NCI-H1417 (cell line): ENCODE measurements at regions not wholly inside any gene's neighbourhood (a gene's known extent, or its start where the extent isn't known, plus 50 kb on each side); places are given as distances from the start of the nearest gene placed in this dataset.

Experiments
- DNase-seq, 3 experiments: peaks; one replicate each; lab custom pipeline; 2025; lab: John Stamatoyannopoulos, UW

DNA sequence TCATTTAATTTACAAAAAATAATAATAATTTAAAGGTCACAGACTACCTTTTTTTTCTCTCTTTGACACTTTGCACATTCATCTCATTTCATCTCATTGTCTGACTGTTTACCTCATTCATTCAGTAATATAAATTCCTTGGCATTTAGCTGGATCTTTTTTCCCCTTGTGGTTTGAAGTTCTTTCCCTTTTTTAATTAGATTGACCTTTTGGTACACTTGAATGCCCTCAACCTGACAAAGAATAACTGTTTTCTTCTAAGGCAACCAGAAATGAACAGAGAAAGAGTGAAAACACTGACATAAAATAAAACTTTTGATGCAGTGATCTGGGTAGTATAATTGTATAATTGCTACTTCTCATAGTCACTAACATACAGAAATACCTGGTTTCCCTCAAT lies 774.9 kb upstream of the NOVA1 start:
- no peak for DNase-seq

DNA sequence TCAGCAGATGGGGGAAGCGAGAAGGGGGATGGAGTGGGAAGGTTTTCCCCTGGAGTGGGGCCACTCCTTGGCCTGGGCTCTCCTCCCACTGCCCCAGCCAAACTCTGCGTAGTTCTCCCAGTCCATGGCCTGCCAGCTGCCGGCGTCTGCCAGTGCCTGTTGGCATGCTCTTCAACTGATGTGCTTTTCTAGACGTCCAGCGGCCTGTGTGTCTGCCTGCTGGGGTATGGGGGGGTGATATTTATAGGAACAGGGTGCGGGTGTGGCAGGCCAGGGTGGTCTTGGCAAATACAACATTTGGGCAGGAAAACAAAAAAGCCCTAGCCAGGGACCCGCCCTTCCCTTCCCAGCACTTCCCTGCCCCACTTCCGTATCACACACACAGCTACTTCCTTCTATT lies 786.3 kb upstream of the NOVA1 start:
- DNase-seq, result no peak

DNA sequence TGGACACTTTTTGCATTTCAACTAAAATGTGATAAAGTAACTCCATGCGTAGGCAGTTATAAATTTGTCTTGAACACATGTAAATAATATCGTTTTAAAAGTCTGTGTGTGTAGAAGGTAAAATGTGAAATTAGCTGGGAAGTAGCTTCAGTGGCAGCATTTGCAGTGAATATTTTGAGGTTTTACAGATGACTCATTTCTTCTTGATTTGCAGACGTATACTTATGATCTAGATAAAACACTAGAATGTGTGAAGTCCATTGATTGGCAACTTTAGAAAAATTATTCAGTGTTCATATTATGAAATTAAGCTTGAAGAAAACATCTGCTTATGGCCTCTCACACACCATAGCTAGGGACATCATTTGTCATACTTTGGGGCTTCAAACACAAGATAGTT lies 788.6 kb upstream of the NOVA1 start:
- no peak for DNase-seq

DNA sequence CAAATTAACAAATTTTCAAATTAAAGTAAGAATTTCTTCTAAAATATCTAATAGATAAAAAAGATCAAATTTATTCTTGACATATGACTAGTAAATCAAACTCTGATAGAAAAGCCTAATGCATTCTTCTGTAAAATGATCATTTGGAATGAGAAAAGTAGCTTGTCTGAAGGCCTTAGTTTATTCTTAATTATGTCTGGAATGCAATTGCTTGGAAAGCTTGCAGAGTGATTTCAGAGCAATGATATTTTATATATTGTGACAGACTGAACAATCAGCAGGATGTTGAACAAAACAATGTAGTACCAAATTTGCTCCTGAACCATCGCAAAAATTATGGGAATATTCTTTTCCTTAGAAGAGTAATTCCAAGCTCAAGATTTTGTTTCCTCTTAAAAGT lies 789.6 kb upstream of the NOVA1 start:
- DNase-seq, result no peak

DNA sequence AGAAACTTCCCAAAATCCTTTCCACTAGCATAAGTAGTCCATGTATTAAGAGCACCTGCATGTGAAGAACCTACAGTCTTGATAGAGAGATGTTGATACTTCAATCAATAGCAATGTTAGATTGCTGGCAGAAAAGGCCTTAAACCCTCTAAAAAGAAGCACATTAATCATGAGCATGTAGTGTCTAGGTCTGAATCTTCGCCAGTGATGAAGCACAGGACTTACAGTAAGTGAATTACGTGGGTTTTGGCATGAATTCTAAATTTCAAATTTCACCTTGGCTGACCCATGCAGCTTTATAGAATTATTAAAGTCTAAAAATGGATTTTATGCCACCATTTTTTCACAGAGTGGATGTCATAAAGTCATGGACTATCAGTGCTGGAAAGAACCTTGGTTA lies 791.6 kb upstream of the NOVA1 start:
- no peak for DNase-seq

DNA sequence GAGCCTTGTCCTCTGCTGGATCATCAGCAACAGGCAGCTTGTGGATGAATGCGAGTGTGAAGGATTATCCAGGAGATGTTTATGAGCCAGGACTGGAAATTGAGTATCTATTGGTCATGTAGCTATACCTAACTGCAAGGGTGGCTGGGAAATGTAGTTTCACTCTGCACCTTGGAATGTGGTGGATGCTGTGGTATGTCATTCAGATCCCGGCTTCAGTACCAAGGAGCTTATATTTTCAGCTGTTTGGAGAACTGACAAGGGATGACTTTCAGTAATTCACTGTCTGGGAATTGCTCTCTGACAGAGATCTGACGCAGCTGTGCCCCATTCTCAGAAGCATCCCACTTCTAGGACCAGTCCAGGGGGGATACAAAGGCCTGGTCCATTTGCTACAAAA lies 792.3 kb upstream of the NOVA1 start:
- no peak for DNase-seq

DNA sequence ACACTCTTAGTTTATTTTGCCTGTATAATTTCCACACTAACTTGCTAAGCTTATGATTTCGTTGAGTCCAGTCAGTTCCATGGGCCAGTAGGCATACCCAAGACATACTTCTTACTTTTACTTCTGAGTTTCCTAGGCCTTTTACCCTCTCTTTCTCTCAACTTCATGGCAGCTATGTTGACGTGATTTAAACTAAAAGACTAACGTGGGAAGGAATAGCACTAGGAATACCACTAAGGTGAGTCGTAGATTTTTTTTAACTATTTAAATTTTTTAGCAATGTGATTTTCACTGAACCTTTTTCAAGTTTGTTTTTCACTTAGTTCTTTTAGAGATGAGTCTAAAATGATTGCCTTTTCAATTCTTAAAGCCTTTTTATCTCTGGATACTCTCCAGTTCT lies 793.5 kb upstream of the NOVA1 start:
- no peak for DNase-seq

DNA sequence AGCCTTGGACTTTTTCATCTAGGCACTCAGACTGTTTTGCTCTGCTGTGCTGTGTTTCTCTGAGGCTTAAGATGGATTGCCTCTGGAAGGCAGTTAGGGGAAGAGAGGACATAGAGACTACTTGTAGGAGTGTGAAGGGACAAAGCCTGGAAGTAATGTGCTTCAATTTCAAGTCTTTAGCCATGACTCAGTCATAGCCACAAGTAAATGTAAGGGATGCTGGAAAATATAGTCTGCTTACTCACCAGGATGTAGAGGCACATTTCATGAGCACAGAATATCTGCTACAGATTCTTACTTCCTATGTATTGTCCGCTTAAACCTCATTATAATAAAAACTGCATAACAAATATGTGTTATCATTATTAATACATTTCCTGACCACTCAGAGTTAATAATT lies 794.3 kb upstream of the NOVA1 start:
- DNase-seq, result no peak

DNA sequence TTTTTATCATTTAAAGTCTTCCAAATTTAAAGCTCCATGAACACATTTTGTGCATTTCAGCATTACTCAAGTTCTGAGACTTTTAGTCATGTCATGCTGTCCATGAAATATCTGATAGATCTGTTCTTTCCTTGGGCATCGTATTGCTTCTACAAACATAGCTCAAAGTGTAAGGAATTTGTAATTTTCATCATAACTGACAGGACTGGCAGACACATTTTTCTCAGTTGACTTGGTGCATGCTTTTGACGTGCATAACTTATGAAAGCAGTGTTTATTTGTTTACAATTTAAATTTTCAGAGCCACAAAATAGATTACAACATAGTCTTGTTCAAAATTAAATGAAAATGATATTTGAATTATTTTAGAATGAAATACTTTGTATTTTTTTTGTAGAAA lies 812.1 kb upstream of the NOVA1 start:
- no peak for DNase-seq

DNA sequence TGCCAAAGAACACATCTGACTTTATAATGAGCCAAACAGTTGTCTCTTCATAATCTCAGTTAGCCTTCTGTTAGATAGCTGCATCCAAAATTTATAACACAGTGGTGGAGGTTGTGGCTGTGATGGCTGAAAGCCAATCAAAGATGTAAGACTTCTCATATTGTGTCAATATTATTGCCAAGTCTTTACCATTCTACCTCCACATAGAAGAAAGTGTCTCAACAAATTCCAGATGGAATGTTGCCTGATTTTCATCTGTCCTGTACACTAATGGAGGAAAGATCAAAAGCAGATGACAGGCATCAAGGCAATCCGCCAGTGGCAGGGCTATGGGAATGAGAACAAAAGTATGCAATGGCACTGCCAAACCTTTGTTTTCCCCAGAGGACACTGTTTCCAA lies 813.1 kb upstream of the NOVA1 start:
- DNase-seq, result no peak

DNA sequence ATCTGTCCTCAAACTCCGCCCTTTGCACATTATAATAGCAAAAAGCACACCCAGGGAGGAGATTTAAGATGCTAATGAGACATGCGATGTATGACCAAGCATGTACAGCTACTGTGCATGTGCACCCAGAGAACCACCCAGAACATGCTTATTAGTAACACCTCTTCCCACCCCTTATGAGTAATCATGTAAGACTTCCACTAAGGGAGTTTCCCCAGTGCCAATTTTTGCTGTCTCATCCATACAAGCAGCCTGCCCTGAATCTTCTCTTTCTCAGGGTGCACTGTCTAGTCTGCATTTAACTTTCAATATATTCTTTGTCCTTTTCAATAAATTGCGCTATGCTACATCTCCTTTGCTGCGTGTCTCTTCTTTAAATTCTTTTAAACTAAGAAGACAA lies 830.0 kb upstream of the NOVA1 start:
- DNase-seq, result no peak

DNA sequence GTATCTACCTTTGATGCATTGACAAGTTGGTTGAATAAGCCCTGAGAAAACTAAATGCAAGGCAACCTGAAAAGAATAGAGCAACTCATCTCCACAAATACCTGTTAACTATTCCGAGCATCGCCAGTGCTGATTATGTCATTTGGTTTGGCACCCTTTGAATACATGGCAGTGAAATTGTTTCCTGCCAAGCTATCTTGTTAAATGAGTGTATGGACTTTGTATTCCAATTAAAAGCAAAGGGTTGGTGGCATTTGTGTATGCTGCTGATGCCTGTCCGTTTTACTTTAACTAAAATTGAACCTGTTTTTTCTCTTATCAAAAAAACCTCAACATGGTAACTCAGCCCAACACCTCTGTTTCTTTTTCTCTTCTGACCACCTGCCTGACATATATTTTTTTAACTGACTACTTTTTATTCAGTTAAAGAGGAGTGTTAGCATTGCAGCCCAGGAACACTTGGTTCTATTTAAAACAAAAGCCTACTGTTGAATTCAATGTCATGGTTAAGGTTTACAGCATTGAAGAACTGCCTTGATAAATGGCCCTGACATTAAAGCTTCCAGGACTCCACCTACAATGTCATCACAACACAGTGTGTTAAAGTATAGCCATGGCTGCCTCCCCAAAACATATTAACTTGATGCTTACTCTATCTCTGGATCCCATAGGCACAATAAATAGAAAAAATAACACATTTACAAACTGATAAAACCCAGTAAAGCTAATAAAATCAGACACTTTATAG lies 838.3 kb upstream of the NOVA1 start:
- DNase-seq, result peak in 1 of 3 experiments; percentile 14

DNA sequence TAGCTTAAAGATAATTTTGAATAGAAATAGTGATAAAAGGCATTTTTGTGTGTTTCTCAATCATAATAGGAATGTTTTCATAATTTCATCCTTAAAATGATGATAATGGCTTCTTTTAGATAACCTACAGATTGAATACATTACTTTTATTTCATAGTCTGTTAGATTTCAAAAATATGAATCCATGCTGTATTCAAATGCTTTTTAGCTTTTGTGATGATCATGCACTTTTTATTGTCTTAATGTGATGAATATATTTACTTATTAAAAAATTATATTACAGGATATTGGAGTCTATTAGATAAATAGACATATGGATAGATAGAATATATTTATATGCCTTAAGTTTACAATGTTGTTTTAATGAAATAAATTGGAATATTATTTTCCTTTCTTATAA lies 886.8 kb upstream of the NOVA1 start:
- DNase-seq, result no peak

DNA sequence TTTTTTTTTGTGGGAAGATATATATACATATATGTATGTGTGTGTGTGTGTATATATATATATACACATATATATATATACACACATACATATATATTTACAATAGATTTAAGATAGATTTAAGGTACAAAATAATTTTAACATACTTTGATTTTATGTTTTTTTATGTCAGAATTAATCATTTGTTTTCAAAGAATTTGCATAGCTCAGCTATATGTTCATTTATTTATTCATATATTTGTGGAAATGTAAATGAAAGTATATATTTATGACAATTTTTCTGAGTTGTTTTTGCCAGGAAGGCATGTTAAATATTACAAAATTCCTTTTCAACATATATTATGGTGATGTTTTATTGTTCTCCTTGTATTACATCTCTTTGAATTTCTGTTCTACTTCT lies 887.4 kb upstream of the NOVA1 start:
- DNase-seq, result no peak

DNA sequence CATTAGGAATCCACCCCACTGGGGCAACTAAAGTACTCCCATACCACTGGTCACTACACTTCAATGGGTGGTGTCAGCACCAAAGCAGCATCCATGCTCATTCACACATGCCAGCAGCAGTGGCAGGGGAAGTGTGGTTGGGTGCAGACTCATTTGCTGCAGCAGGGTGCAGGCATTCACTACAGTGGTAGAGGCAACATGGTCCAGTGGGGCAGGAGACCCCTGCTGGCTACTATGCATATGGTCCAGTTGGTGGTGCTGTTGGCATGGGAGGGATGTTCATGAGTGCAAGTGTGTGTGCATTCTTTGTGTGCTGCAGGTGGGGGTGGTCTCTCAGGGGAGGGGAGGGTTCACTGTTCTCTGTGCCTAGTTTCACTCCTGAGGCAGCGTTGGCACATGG lies 908.4 kb upstream of the NOVA1 start:
- DNase-seq, result no peak

DNA sequence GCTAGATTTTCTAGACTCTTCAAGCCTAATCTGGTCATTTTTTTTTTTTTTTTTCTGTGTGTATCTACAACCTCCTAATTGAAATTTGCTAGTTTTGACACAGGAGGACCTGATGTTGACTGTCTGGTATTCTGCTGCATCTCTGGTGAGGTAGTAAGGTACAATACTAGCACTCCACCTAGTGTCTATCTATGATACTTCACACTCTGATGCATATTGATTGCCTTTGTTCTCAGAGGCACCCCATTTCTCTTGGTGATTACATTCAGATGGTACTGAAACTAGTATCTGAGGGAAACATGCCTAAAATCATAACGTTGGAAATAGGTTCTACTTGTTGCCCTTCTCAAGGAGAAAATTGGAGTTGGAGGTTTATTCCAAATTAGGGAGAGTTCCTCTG lies 930.5 kb upstream of the NOVA1 start:
- peak; percentile 36 to 83 (median 56) for DNase-seq

DNA sequence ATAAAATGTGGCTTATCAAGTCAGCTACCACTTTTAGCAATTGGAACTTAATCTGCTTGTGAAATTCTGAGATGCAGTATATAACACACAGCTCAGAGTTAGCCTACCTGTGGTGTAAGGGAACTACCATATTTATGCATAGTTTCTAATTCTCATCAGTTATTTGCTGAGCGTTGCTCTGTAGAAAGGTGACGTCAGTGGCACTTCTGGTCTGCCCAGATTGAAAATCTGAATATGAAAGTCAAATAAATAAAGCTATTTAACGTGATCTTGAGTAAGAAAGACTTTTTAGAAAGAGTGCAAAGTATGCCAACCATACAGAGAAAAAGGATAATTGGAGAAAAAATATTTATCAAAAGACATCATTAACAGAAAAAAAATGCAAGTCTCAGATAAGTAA lies 938.9 kb upstream of the NOVA1 start:
- no peak for DNase-seq

DNA sequence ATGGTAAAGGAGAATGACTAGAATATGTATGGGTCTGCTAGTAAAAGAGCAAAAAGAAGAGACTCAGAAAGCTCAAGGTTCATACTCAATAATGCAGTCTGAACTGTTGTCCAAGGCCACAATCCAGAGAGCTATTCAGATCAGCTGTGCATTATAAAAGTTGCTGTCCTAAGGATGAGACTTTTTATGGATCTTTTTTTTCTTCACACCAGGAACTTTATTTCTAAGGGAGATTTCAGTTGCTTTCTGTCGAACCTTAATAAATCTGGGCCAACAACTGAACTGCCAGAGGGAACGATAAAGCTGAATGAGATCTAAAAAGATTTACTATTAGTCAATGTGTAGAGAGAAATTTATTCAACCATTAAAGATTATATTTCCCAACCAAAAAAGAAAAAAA lies 948.3 kb upstream of the NOVA1 start:
- no peak for DNase-seq

DNA sequence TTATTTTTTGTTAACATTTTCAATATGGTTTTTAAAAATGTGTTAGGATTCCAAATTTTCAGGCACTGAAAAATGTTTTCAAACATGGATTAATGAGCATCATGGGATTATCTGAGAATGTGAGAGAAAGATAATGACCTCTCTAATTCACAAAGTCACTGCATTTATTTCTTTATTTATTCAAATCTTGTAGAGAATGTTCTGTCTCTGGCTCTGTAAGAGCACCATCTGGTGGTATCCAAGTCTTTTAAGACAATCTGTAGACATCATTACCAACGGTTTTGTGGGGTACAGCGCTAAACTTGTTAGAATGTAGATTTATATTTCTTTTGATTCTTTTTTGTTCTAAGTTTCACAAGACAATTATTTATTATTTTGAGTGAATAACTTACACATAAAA lies 956.0 kb upstream of the NOVA1 start:
- peak in 1 of 3 experiments; percentile 9 for DNase-seq

DNA sequence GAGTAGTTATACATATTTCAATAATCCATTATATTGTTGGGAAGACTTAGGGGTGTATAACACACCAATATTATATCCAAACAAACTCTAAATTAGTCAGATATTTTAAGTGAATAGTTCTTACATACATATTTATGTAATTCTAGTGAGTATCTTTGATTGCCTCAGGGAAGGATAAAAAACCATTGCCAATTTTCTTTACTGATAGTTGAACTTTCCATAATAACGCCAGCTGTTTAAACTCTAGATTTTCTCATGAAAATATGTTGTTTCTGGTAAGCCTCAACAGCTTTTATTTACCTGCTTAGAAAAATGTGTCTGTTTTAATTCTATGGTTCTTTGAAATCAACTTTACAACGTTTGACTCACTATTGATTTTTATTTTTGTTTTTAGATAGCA lies 959.6 kb upstream of the NOVA1 start:
- no peak for DNase-seq

DNA sequence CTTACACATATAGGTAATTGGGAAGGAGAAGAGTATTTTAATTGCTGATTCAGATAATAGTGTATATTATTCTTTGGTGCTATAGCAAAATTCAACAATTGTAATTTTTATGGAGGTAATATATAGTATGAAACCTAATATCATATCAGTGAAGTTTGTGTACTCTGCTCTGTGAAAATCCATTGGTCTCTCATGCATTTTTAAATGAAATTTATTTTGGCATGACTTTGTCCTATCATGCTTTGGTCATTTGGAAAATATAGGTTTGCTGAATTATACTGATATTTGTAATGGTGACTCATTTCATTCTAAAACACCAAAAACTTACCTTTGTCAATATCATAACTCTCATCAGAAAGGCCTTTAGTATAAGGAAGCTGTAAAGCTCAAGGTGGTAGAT lies 962.0 kb upstream of the NOVA1 start:
- DNase-seq, result no peak

DNA sequence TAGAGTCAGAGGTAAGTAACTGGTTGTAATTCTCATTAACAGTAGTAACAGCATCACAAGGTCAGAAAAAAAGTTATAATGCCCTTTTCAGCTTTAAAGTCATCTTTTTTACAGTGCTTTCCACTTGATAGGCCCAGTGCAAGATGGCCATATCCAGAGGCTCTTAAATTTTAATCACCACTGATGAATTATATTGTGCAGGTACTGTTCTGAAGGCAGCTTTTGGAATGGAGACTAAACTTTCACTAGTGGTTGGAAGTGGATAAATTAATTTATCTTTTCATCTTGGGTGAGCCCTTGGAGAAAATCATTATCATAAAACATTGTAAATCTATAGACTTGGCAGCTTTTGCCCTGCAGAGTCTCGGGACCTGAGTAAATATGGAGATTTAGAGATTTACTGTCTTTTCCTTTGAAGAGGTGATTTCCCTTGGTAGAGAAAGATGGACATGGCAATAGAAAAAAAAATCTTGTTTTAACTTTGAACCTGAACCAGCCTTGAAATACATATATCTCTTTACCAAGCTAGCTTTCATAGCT lies 969.1 kb upstream of the NOVA1 start:
- no peak for DNase-seq

DNA sequence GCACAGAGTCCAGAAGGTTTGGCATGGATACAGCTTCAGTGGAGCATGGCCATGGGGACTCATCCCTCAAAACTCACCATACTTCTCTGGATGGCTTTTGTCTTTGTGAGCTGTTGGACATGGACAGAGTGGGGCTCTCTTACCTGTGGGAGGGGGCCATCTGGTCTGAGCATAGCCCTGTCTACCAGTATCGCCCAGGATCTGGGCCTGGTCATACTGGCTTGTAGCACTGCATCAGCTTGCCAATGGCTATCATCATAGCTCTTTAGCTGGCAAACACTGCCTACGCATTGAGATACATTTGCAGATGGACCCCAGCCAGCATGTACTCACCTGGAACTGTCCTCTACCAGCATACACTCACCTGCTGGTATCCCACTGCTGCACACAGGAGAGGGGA lies 975.2 kb upstream of the NOVA1 start:
- DNase-seq, result no peak

DNA sequence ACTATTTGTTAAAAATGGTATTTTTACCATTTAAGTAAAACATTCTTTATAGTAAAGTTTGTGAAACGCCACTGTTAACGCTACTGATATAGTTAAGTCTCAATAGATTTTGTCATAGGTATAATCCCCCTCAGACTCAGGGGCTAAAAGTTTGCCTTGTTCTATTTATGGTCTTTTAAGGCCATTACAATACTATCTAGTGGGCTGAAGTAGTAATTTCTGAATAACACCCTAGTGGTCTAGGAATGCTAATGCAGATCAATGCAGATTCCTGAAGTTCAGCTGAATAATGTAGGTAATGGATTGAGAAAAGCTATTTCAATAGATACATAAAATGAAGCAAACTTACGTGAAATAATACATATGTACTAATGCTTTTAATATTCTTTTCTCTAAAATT lies 989.3 kb upstream of the NOVA1 start:
- DNase-seq, result no peak
